GM19099 (cell line): ENCODE measurements at regions not wholly inside any gene's neighbourhood (a gene's known extent, or its start where the extent isn't known, plus 50 kb on each side); places are given as distances from the start of the nearest gene placed in this dataset.

Source experiments
- POLR2A ChIP-seq: IDR thresholded peaks from 3 replicates; pipeline ENCODE4 v1.6.1; 2011; ENCODE audit warnings: low read depth; ENCODE audit not compliant: insufficient read length; ENCODE audit errors: extremely low read depth

DNA sequence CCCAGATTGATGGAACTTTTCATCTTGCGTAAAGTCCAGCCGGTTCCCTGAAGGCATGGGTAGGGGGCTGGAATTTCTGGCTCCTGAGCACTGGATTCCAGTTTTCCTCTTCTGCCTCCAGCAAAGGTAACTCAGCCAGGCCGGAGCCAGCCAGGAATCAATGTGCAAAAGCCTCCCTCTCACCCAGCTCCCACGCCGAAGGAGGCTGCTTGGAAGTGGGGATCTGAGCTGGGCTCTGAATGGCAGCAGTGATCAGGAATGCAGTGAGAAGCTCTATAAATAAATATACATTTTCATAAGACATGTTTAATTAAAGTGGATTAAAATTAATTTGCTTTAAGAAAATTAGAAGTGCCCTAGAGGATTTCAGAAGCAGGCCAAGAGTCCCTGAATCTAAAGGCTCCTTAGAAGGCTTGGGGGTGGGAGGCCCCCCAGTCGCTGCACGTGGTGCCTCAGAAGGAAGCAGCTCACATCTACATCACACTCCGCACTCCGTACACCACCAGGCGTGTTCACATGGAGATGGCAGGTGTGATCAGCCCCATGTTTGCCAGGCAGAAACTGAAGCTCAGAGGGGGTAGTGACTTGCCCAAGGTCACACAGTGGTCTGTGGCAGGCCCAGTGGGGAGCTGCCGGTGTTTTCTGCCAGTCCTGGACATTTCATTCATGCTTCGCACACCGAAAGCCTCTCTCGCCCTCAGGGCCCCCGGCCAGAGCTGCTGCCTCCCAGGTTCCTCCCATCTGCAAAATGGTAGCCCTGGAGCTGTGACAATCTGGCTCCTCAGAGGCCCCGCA is 148.6 kb upstream of the LINGO1 start:
- TF ChIP-seq POLR2A = no peak

DNA sequence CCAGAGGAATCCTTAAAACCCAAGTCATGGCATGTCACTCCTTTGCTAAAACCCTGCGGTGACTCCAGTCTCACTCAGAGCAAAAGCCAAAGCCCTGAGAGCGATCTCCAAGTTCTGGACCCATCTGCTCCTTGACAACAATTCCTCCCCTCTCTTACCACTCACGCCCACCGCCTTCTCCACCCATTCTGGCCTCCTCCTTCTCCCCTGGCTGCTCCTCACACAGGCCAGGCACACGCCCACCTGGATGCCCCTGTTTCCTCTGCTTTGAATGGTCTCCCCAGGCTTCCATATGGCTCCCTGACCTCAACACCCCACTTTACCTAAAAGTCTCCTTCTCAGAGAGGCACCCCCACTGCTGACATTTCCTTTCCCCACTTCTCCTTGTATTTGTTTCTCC is 146.1 kb upstream of the LINGO1 start:
- TF ChIP-seq POLR2A = no peak

- no peak for TF ChIP-seq POLR2A
Observed at GRCh38 chr15:77775837-77776236, 143.1 kb upstream of the LINGO1 start.

DNA sequence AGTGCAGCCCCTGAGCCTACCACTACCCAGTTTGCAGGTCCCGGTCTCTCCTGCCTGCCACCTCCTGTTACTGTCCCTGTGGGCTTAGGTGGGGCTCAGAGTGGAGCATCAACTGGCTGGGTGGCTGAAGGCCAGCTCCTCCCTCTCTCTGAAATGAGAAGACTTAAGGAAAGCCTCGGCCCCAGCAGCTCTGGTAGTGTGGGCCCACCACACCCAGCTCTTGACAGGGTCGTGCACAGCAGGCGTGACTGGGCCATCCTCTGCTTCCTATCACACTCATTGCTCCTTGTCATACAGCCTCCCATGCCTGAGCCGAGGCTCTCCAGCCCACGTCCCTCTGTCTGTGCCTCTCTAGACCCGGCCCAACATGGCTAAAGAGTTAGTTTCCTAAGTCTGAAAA is 142.7 kb upstream of the LINGO1 start:
- no peak for TF ChIP-seq POLR2A

GRCh38 chr15:77774350-77774749 is 141.6 kb upstream of the LINGO1 start:
- TF ChIP-seq POLR2A = no peak

DNA sequence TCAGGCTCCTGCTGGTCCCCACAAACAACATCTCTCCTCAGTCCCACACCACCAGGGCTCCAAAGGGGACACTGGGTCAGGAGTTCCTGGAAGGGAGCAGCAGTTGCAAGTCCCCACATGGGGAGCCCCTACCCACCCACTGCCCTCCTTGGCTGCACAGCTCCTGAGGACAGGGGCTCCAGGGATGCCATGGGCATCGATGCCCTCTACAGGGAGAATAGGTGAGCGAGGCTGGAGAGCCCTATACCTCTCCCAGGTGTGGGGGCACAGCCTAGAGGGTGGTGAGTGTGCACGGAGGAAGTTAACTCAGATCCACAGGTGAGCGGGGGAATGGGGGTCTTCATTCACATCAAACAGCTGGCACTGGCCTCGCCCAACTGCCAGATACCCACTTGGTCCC is 141.2 kb upstream of the LINGO1 start:
- no peak for TF ChIP-seq POLR2A

DNA sequence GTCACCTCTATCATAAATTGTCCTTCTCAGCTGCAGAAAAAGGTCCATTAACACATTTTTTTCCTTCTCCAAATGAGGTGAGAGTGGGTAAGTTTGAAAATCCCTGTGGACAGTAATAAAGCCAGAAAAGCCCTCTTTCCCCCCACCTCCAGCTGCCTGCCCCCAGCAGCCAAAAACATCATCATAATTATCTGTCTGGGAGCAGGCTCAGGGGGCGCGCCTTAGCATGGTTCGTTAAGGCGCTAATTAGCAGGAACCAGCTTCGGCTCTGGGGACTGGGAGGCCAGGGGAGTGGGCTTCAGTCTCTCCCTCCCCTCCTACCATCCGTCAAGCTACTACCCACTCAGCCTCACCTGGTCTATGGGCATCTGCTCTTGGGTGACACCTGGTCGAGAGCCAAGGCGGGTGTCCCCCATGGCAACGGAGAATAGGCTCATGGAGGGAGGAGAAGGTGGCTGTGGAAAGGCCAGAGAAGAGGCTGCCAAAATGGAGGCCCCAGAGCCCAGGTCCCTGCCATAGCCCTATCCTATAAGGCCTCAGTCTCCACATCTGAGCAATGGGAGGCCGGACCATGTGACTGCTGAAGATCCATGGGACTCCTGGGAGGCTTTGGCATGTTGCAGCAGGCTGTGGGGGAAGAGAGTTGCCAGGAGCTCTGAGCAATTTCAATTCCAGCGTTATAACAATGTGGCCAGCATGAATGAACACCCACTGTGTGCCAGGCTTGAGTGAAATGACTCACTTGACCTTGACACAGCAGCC is 140.1 kb upstream of the LINGO1 start:
- TF ChIP-seq POLR2A = no peak

DNA sequence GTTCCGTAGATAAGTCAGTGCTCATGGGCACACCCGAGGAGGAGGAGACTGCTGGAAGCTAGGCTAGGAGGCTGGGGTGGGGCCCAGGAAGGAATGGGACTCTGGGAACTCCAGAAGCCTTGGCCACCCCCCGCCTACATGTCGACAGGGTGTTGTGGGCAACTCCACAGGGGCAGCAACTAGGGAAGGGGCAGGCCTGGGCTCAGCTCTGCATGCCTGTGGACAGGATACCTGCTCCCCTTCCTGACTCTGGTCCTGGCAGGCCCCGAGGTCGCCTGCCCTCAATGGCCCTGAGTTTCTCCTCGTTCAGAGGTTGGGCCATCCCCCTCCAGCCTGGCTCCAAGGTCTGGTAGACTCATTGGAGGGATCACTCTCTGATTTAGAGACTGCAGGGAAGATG is 138.9 kb upstream of the LINGO1 start:
- no peak for TF ChIP-seq POLR2A

DNA sequence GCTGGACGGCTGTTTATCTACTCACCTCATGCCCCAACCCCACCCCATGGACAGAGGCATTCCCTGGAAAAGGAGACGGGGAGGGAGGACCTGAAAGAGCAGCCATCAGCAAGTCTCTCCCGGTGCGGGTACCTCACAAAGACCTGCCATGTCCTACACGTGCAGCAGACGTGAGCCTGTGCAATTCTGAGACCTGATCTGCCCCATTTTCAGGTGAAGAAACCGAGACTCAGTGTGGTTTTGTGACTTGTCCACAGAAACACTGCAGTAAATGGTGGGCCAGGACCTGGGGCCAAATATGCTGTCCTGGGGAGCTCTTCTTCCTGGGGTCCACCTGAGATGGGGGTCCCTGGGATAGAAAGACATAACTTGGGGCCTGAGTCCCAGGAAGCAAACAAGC is 137.0 kb upstream of the LINGO1 start:
- no peak for TF ChIP-seq POLR2A

DNA sequence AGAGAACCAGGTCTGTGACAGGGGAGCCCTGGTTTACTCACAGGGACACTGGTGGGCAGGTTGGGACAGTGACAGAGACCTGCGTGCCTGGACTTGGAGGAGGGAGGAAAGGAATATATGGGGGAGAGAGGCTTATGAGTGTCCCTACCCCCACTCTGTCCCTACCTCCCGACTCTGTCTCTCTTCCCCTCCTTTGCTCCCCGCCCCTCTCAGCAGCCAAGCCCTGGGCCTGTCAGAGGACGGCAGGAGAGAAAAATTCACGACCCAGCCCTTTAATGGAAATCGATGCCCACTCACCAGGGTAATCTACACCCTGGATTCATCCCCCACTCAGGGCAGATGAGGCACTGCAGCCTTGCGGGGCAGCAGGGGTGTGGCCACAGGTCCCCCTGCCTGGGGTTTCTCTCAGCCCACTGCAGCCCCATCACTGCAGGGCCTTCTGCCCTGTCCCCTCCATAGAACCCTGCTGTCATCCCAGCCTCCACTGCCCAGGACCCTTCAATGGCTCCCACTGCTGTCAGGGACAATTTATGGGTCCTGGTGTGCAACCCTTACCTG is 135.9 kb upstream of the LINGO1 start:
- TF ChIP-seq POLR2A = no peak

- TF ChIP-seq POLR2A = no peak
Observed at GRCh38 chr15:77768107-77768506, 135.4 kb upstream of the LINGO1 start.

GRCh38 chr15:77764095-77764494 is 131.4 kb upstream of the LINGO1 start:
- no peak for TF ChIP-seq POLR2A

- no peak for TF ChIP-seq POLR2A
Observed at GRCh38 chr15:77762747-77763355, 130.1 kb upstream of the LINGO1 start.

DNA sequence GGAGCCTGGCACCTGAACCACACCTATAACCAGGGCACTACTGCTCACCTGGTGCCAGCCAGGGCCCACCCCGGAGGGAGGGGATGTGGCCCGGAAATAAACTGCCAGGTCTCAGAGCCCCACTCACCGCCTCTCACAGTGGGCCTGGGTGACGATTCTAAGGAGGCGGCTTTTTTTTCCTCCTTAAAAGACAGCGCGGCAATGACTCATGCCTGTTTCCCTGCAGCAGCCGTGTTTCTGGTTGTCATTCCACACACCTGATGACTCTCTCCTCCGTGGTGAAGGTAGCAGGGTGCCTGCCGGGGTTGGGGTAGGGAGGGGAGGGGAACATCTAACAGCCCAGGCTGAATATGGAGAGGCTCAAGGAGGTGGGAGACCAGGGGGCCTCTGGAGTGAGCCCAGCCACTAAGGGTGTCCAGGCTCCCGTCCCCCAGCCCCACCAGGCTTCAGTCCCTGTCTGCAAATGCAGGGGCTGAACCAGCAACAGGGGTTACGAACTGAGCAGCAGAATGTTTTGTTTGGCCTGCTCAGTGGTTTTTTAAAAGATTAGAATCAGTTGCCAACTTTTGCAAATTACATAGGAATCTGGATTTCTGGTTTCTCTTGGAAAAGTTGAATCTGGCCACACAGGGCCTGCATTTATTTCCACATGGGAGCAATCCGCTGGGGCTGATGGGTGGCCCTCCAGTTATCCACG is 127.3 kb upstream of the LINGO1 start:
- no peak for TF ChIP-seq POLR2A

- no peak for TF ChIP-seq POLR2A
Observed at GRCh38 chr15:77753939-77754338, 121.2 kb upstream of the LINGO1 start.
